ENCODE measurements at regions not wholly inside any gene's neighbourhood (a gene's known extent, or its start where the extent isn't known, plus 50 kb on each side); places are given as distances from the start of the nearest gene placed in this dataset.

GRCh38 chr12:69189378-69189978 is 49.9 kb upstream of the CPSF6 start:
- Histone ChIP-seq H3K79me1 (replicated peaks; ENCODE audit: low read length, poor library complexity, severe bottlenecking) (no peaks in the 10 kb centered on the region), H4K8ac (ENCODE audit: low read length) (no peak overlapping the region), H3K4me1 (ENCODE audit: control insufficient read depth, insufficient read depth, low read depth, low read length) (no peaks in the 10 kb centered on the region), H2AK5ac (ENCODE audit: low read length, severe bottlenecking) (no peak overlapping the region), H3K18ac (ENCODE audit: low read depth in 1 of 2, low read length in 2 of 2) (no peak overlapping the region), H3K4me2 (ENCODE audit: low read length, poor library complexity, severe bottlenecking) (no peak overlapping the region), H3K23ac (ENCODE audit: low read length in 2 of 2) (no peak overlapping the region), H3K9me3 (ENCODE audit: control insufficient read depth, low read length) (peaks cover 30% of the 10 kb centered on the region), H2BK15ac (ENCODE audit: low read depth, poor library complexity, severe bottlenecking) (no peak overlapping the region), H2BK12ac (ENCODE audit: low read length in 2 of 2) (no peak overlapping the region), H3K27ac (ENCODE audit: low read length, poor library complexity, severe bottlenecking) (no peak overlapping the region), H3K14ac (ENCODE audit: low read length in 2 of 2) (no peak overlapping the region), H3K36me3 (ENCODE audit: control insufficient read depth in 1 of 2, insufficient read depth in 2 of 2, low read depth in 1 of 2, low read length in 2 of 2) (no peaks in the 10 kb centered on the region), H3K4ac (ENCODE audit: low read depth in 1 of 2, low read length in 2 of 2) (no peak overlapping the region), H3K4me3 (ENCODE audit: insufficient read depth in 1 of 2, low read depth in 1 of 2, low read length in 2 of 2) (peak overlapping the region in 1 of 2 experiments; percentile 16), H3K9ac (ENCODE audit: low read length) (no peak overlapping the region), H2BK120ac (ENCODE audit: low read depth, low read length) (no peak overlapping the region), H4K91ac (ENCODE audit: low read length) (no peak overlapping the region), H2AFZ (ENCODE audit: low read depth, low read length) (no peak overlapping the region), H3K27me3 (ENCODE audit: control insufficient read depth in 1 of 2, insufficient read depth in 1 of 2, low read length in 2 of 2) (no peaks in the 10 kb centered on the region), H2BK5ac (ENCODE audit: low read depth, low read length, poor library complexity, severe bottlenecking) (no peak overlapping the region)
- DNase-seq: no peak
- 48% methylated on average over 3 of the region's 4 CpGs for WGBS

Data from mesenchymal stem cell (in vitro differentiated cells and primary cell).